K562 (cell line): ENCODE measurements at regions not wholly inside any gene's neighbourhood (a gene's known extent, or its start where the extent isn't known, plus 50 kb on each side); places are given as distances from the start of the nearest gene placed in this dataset.

ENCODE experiments used
- ATAC-seq: fragments of 200-7000 bp; cut with Tn5 transposase; 3 replicates; pipeline ENCODE4 v1.9.1; 2020; ENCODE audit warnings: moderate library complexity
- BruUV-seq: library from RNA; stranded (reverse); fragments of 400-500 nt; replicated peaks from 2 replicates; lab custom pipeline; 2021; lab: Mats Ljungman, UMichigan
- CTCF ChIA-PET: fragments of 300-600 bp; formaldehyde crosslinking; extraction: SDS; loops from one replicate; lab custom pipeline; 2021; ENCODE audit warnings: low intra/inter-chr PET ratio; lab: Yijun Ruan, JAX
- POLR2A ChIA-PET: fragments of 300-600, 350-650 bp; sonication (Branson Sonifier 250); formaldehyde crosslinking; extraction: SDS; loops from one replicate; lab custom pipeline; 2021; ENCODE audit warnings: antibody characterized with exemption, inconsistent platforms; lab: Yijun Ruan, JAX
- DNase-seq, 4 experiments: peaks; one replicate each; pipeline versions ENCODE4 v3.0.0 to v3.0.0-alpha.2; 2011 to 2018; ENCODE audit warnings: low spot score in 3 of 4, mixed read lengths in 3 of 4; ENCODE audit errors: extremely low read depth in 1 of 4
- FAIRE-seq: peaks from 2 replicates; lab custom pipeline; 2011; peaks lifted over from hg19 to GRCh38; lab: Jason Lieb, UNC
- H2AFZ ChIP-seq: 2 replicates; pipeline ENCODE4 v1.6.0; 2011; ENCODE audit warnings: low read depth, low read length, control low read depth, inconsistent platforms
- H3K27ac ChIP-seq: fragments of 200-600 bp; 3 replicates; pipeline ENCODE4 v1.8.0; 2011; ENCODE audit warnings: low read depth, mild to moderate bottlenecking, control low read depth, inconsistent platforms, low read length, moderate library complexity, mixed read lengths; ENCODE audit errors: extremely low read depth
- H3K27me3 ChIP-seq, 2 experiments: fragments of 300-600 bp in 1 of 2; 2 replicates in 1 of 2; 3 replicates in 1 of 2; pipeline versions ENCODE4 v1.6.0 to v1.8.0; 2011; ENCODE audit warnings: inconsistent platforms in 2 of 2, low read length in 2 of 2, mild to moderate bottlenecking in 1 of 2, mixed read lengths in 1 of 2, moderate library complexity in 1 of 2; ENCODE audit not compliant: control insufficient read depth in 2 of 2, insufficient read depth in 2 of 2
- H3K36me3 ChIP-seq: fragments of 300-600 bp; 3 replicates; pipeline ENCODE4 v1.8.0; 2011; ENCODE audit warnings: mild to moderate bottlenecking, low read length, inconsistent platforms; ENCODE audit not compliant: control insufficient read depth, insufficient read depth
- H3K4me1 ChIP-seq, 2 experiments: fragments of 200-600 bp in 1 of 2; replicated peaks in 1 of 2; 2 replicates in 1 of 2; 3 replicates in 1 of 2; pipeline versions ENCODE4 v1.5.1 to v1.8.0; 2011; ENCODE audit warnings: inconsistent platforms in 2 of 2, low read length in 2 of 2, mild to moderate bottlenecking in 1 of 2, mixed read lengths in 1 of 2, moderate library complexity in 1 of 2; ENCODE audit not compliant: control insufficient read depth in 2 of 2, insufficient read depth in 2 of 2
- H3K4me2 ChIP-seq: 2 replicates; pipeline ENCODE4 v1.6.1; 2011; ENCODE audit warnings: low read length, control low read depth, inconsistent platforms, mixed read lengths; ENCODE audit not compliant: insufficient read depth
- H3K4me3 ChIP-seq: fragments of 200-600 bp; sonication (generic), shearing (Covaris generic); 2 replicates; pipeline ENCODE4 v1.5.1; 2016; ENCODE audit warnings: control low read depth, inconsistent platforms
- H3K79me2 ChIP-seq: fragments of 200-600 bp; 3 replicates; pipeline ENCODE4 v1.8.0; 2011; ENCODE audit warnings: low read length, inconsistent platforms; ENCODE audit not compliant: control insufficient read depth, insufficient read depth
- H3K9ac ChIP-seq, 2 experiments: 2 replicates each; pipeline versions ENCODE4 v1.6.0 to v1.6.1; 2011; ENCODE audit warnings: low read depth in 2 of 2, low read length in 2 of 2, control low read depth in 1 of 2, inconsistent platforms in 1 of 2, mild to moderate bottlenecking in 1 of 2, mixed read lengths in 1 of 2; ENCODE audit not compliant: insufficient read depth in 1 of 2
- H3K9me1 ChIP-seq: one replicate; pipeline ENCODE4 v1.6.0; 2011; ENCODE audit warnings: inconsistent platforms, mild to moderate bottlenecking, low read length, moderate library complexity; ENCODE audit not compliant: control insufficient read depth, insufficient read depth
- H3K9me3 ChIP-seq: replicated peaks from 2 replicates; pipeline ENCODE4 v1.5.1; 2011; ENCODE audit warnings: low read depth, low read length, inconsistent platforms; ENCODE audit not compliant: control insufficient read depth, insufficient read depth
- H4K20me1 ChIP-seq: replicated peaks from 2 replicates; pipeline ENCODE4 v1.6.1; 2011; ENCODE audit warnings: low read length, inconsistent platforms, mixed read lengths; ENCODE audit not compliant: control insufficient read depth, insufficient read depth
- BRD9 ChIP-seq: fragments of 450-650 bp; IDR thresholded peaks from 2 replicates; pipeline ENCODE4 v1.6.1; 2018; ENCODE audit warnings: low read depth; ENCODE audit not compliant: partially characterized antibody
- CBFB ChIP-seq: sonication (generic); formaldehyde crosslinking; IDR thresholded peaks from 2 replicates; pipeline ENCODE4 v1.4.0; 2020; ENCODE audit warnings: mild to moderate bottlenecking, missing genetic modification reagents
- CHD1 ChIP-seq: fragments of 200-600 bp; sonication (generic); IDR thresholded peaks from one replicate; pipeline ENCODE4 v1.6.1; 2012; ENCODE audit warnings: mild to moderate bottlenecking, moderate library complexity, low read length, inconsistent platforms
- HNRNPLL ChIP-seq: fragments of 200-400 bp; formaldehyde crosslinking; IDR thresholded peaks from 2 replicates; pipeline ENCODE4 v1.6.1; 2017; ENCODE audit warnings: low read length, low read depth, mild to moderate bottlenecking; ENCODE audit not compliant: poor library complexity, severe bottlenecking
- NBN ChIP-seq: fragments of 450-650 bp; IDR thresholded peaks from 2 replicates; pipeline ENCODE4 v1.6.1; 2016; ENCODE audit warnings: low read depth, mild to moderate bottlenecking
- NELFE ChIP-seq: IDR thresholded peaks from 2 replicates; pipeline ENCODE4 v1.6.1; 2011; ENCODE audit warnings: mild to moderate bottlenecking; ENCODE audit not compliant: insufficient read depth, insufficient read length
- NR2C2 ChIP-seq, 2 experiments: fragments of 200-800 bp in 1 of 2; sonication (Bioruptor generic) in 1 of 2; sonication (generic) in 1 of 2; formaldehyde crosslinking in 1 of 2; IDR thresholded peaks; 2 replicates each; pipeline versions ENCODE4 v1.6.1 to v1.8.0; 2016 to 2022; ENCODE audit warnings: mild to moderate bottlenecking in 1 of 2, missing compliant biosample characterization in 1 of 2, missing genetic modification characterization in 1 of 2, missing genetic modification reagents in 1 of 2
- PHB2 ChIP-seq: fragments of 450-650 bp; IDR thresholded peaks from 2 replicates; pipeline ENCODE4 v1.6.1; 2017; ENCODE audit warnings: low read depth
- PHF20 ChIP-seq: fragments of 450-650 bp; IDR thresholded peaks from 2 replicates; pipeline ENCODE4 v1.6.1; 2018; ENCODE audit not compliant: partially characterized antibody
- POLR3A ChIP-seq: IDR thresholded peaks from 2 replicates; pipeline ENCODE4 v1.6.1; 2011; ENCODE audit warnings: borderline replicate concordance, mild to moderate bottlenecking, moderate library complexity; ENCODE audit not compliant: insufficient read length, insufficient read depth; ENCODE audit errors: extremely low read depth
- PRMT5 ChIP-seq: sonication (generic); formaldehyde crosslinking; IDR thresholded peaks from 2 replicates; pipeline ENCODE4 v1.5.0; 2020; ENCODE audit warnings: missing genetic modification reagents
- RAD51 ChIP-seq: fragments of 450-650 bp; IDR thresholded peaks from 2 replicates; pipeline ENCODE4 v1.7.1; 2016; ENCODE audit warnings: low read depth, mild to moderate bottlenecking, borderline replicate concordance
- TAF1 ChIP-seq: IDR thresholded peaks from 2 replicates; pipeline ENCODE4 v1.6.1; 2011; ENCODE audit warnings: mild to moderate bottlenecking, low read length, moderate library complexity; ENCODE audit not compliant: insufficient read depth, control insufficient read depth, severe bottlenecking; ENCODE audit errors: extremely low read depth
- TAF7 ChIP-seq: fragments of 450-650 bp; IDR thresholded peaks from 2 replicates; pipeline ENCODE4 v1.6.1; 2016; ENCODE audit warnings: missing genetic modification characterization, missing compliant biosample characterization
- ZNF707 ChIP-seq: fragments of 250-450 bp; sonication (Bioruptor Pico); conservative IDR thresholded peaks from 2 replicates; pipeline ENCODE4 v1.8.0; 2022; ENCODE audit warnings: inconsistent platforms, mild to moderate bottlenecking, moderate library complexity
- WGBS: fragments of 100-300 bp; shearing (Covaris generic); methylation state at CpG from one replicate; pipeline ENCODE4 v1.1.6; 2016; ENCODE audit warnings: low coverage, mixed read lengths; ENCODE audit not compliant: insufficient coverage; ENCODE audit errors: missing lambda C conversion rate; 5-methylcytosine and 5-hydroxymethylcytosine counted together
- in situ Hi-C: fragments of 300-500 bp; cut with MboI; formaldehyde crosslinking; loops from 4 replicates; pipeline ENCODE4 v1.15.0; 2018; ENCODE audit warnings: inconsistent platforms, mixed read lengths
- intact Hi-C: fragments of 100-400 bp; cut with micrococcal nuclease; formaldehyde crosslinking; loops from 2 replicates; pipeline ENCODE4 v1.14.2; 2022
- TF ChIP-seq, protein P1 (sequence below): fragments of 200-800 bp; sonication (Bioruptor generic); IDR thresholded peaks from 2 replicates; pipeline ENCODE4 v1.6.1; 2016; ENCODE audit warnings: missing genetic modification characterization, missing compliant biosample characterization
- TF ChIP-seq, protein P2 (sequence below): fragments of 450-650 bp; formaldehyde crosslinking; IDR thresholded peaks from 2 replicates; pipeline ENCODE4 v1.4.0; 2020; ENCODE audit warnings: mild to moderate bottlenecking, moderate library complexity

DNA sequence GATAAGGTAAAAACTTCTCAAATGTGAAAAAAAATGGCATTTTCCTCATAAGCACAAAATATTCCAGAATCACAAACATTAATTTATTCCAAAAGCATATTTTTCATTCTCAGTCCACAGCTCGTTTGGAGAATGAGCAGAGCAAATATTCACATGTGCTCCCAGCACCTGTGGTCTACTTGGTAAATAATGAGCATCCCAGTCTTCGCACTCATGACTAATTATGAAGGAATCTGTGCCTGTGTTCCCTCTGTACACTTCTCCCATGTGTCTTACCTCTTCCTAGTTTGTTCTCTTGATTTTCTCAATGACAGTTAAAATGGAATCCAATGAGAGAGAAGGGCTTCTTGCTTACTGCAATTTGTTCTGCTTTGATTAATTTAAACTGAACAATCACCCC, 671.0 kb upstream of the SOX11 start:
- BruUV-seq, result no TSS peak
- FAIRE-seq, result no peak

More for the DNA sequence above, 671.0 kb upstream of the SOX11 start:
- H3K4me3 ChIP-seq, result no peak overlapping the region
- no peak overlapping the region for H3K4me2 ChIP-seq
- no peaks in the 10 kb centered on the region for H3K27me3 ChIP-seq
- CTCF ChIA-PET, result no interaction called here
- no peaks in the 10 kb centered on the region for H3K4me1 ChIP-seq
- H3K36me3 ChIP-seq, result no peaks in the 10 kb centered on the region
- intact Hi-C loops (no loop called here), in situ Hi-C loops (no loop called here)
- H3K9me3 ChIP-seq, result peaks cover 4% of the 10 kb centered on the region
- DNase-seq (no peak), ATAC-seq (no peak)
- no peaks in the 10 kb centered on the region for H3K79me2 ChIP-seq
- 0% methylated on average over 2 of the region's 2 CpGs for WGBS
- no peak overlapping the region for H3K9ac ChIP-seq
- no peaks in the 10 kb centered on the region for H3K9me1 ChIP-seq
- H2AFZ ChIP-seq, result no peak overlapping the region
- TF ChIP-seq CHD1 (no peak), PRMT5 (no peak), NELFE (no peak), TAF7 (tag) (no peak), PHB2 (no peak), HNRNPLL (no peak), TAF1 (no peak), CBFB (CRISPR knock-in tag) (no peak), PHF20 (no peak), NBN (no peak), NR2C2 (CRISPR knock-in tag; IDR thresholded peaks at IDR 0.05) (no peak), NR2C2 (tag; IDR thresholded peaks at IDR 0.05) (no peak), BRD9 (no peak), POLR3A (no peak), ZNF707 (CRISPR knock-in tag) (no peak), RAD51 (no peak)
- TF ChIP-seq, protein P1, sequence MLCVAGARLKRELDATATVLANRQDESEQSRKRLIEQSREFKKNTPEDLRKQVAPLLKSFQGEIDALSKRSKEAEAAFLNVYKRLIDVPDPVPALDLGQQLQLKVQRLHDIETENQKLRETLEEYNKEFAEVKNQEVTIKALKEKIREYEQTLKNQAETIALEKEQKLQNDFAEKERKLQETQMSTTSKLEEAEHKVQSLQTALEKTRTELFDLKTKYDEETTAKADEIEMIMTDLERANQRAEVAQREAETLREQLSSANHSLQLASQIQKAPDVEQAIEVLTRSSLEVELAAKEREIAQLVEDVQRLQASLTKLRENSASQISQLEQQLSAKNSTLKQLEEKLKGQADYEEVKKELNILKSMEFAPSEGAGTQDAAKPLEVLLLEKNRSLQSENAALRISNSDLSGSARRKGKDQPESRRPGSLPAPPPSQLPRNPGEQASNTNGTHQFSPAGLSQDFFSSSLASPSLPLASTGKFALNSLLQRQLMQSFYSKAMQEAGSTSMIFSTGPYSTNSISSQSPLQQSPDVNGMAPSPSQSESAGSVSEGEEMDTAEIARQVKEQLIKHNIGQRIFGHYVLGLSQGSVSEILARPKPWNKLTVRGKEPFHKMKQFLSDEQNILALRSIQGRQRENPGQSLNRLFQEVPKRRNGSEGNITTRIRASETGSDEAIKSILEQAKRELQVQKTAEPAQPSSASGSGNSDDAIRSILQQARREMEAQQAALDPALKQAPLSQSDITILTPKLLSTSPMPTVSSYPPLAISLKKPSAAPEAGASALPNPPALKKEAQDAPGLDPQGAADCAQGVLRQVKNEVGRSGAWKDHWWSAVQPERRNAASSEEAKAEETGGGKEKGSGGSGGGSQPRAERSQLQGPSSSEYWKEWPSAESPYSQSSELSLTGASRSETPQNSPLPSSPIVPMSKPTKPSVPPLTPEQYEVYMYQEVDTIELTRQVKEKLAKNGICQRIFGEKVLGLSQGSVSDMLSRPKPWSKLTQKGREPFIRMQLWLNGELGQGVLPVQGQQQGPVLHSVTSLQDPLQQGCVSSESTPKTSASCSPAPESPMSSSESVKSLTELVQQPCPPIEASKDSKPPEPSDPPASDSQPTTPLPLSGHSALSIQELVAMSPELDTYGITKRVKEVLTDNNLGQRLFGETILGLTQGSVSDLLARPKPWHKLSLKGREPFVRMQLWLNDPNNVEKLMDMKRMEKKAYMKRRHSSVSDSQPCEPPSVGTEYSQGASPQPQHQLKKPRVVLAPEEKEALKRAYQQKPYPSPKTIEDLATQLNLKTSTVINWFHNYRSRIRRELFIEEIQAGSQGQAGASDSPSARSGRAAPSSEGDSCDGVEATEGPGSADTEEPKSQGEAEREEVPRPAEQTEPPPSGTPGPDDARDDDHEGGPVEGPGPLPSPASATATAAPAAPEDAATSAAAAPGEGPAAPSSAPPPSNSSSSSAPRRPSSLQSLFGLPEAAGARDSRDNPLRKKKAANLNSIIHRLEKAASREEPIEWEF (CRISPR knock-in tag), result no peak
- TF ChIP-seq, protein P2, sequence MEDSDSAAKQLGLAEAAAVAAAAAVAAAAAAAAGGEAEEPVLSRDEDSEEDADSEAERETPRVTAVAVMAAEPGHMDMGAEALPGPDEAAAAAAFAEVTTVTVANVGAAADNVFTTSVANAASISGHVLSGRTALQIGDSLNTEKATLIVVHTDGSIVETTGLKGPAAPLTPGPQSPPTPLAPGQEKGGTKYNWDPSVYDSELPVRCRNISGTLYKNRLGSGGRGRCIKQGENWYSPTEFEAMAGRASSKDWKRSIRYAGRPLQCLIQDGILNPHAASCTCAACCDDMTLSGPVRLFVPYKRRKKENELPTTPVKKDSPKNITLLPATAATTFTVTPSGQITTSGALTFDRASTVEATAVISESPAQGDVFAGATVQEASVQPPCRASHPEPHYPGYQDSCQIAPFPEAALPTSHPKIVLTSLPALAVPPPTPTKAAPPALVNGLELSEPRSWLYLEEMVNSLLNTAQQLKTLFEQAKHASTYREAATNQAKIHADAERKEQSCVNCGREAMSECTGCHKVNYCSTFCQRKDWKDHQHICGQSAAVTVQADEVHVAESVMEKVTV (CRISPR knock-in tag), result no peak
- TF ChIP-seq, all 486 proteins: peak for 0
- POLR2A ChIA-PET, result no interaction called here
- no peak overlapping the region for H3K27ac ChIP-seq
- H4K20me1 ChIP-seq, result no peaks in the 10 kb centered on the region
